Fibroblast of lung (primary cell): ENCODE measurements at regions not wholly inside any gene's neighbourhood (a gene's known extent, or its start where the extent isn't known, plus 50 kb on each side); places are given as distances from the start of the nearest gene placed in this dataset.

Experiments used
- EZH2 ChIP-seq: IDR thresholded peaks from 2 replicates; pipeline ENCODE4 v1.5.1; 2012; ENCODE audit warnings: low read length, control low read depth, mild to moderate bottlenecking; ENCODE audit errors: missing control alignments
- TF ChIP-seq, protein P1 (sequence below), 2 donors: IDR thresholded peaks in 1 of 2; conservative IDR thresholded peaks in 1 of 2; 1 replicate in 1 of 2; 2 replicates in 1 of 2; pipeline ENCODE4 v1.5.1; 2011 to 2012; ENCODE audit warnings: low read length in 2 of 2, control low read depth in 1 of 2, inconsistent platforms in 1 of 2, low read depth in 1 of 2, mild to moderate bottlenecking in 1 of 2

GRCh38 chr22:44633647-44634046 is 68.4 kb upstream of the PRR5 start:
- TF ChIP-seq, protein P1, sequence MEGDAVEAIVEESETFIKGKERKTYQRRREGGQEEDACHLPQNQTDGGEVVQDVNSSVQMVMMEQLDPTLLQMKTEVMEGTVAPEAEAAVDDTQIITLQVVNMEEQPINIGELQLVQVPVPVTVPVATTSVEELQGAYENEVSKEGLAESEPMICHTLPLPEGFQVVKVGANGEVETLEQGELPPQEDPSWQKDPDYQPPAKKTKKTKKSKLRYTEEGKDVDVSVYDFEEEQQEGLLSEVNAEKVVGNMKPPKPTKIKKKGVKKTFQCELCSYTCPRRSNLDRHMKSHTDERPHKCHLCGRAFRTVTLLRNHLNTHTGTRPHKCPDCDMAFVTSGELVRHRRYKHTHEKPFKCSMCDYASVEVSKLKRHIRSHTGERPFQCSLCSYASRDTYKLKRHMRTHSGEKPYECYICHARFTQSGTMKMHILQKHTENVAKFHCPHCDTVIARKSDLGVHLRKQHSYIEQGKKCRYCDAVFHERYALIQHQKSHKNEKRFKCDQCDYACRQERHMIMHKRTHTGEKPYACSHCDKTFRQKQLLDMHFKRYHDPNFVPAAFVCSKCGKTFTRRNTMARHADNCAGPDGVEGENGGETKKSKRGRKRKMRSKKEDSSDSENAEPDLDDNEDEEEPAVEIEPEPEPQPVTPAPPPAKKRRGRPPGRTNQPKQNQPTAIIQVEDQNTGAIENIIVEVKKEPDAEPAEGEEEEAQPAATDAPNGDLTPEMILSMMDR (conservative IDR thresholded peaks at IDR 0.05 in 1 of 2, IDR thresholded peaks at IDR 0.05 in 1 of 2; ENCODE audit: low read depth in 1 of 2, low read length in 2 of 2) = no peak
- TF ChIP-seq EZH2 = no peak
